ENCODE measurements at regions not wholly inside any gene's neighbourhood (a gene's known extent, or its start where the extent isn't known, plus 50 kb on each side); places are given as distances from the start of the nearest gene placed in this dataset.
"Not testable (repeated sequence)": the region's sequence is repeated elsewhere in the genome, so short reads cannot be mapped to it uniquely, and the experiment has no call there.

GRCh38 chr9:13911473-13911872 lies 402.5 kb downstream of the NFIB start:
- Histone ChIP-seq H4K20me1 (ENCODE audit: insufficient read depth, low read length) (no peaks in the 10 kb centered on the region), H3K9ac (ENCODE audit: low read length) (no peak overlapping the region), H3K27ac (ENCODE audit: low read length) (no peak overlapping the region), H3K4me3 (ENCODE audit: low read length) (no peak overlapping the region), H3K4me1 (ENCODE audit: low read length) (no peaks in the 10 kb centered on the region), H3K36me3 (replicated peaks; ENCODE audit: low read depth, low read length) (no peaks in the 10 kb centered on the region), H3K9me3 (ENCODE audit: insufficient read depth, low read length) (no peaks in the 10 kb centered on the region; the same call in 1 of the 2 replicates), H3K27me3 (ENCODE audit: low read depth, low read length) (no peaks in the 10 kb centered on the region), H3K79me2 (ENCODE audit: low read length) (no peaks in the 10 kb centered on the region), H2AFZ (ENCODE audit: low read depth, low read length) (no peak overlapping the region), H3K4me2 (ENCODE audit: low read length) (no peak overlapping the region)
- TF ChIP-seq EZH2phosphoT487 (IDR thresholded peaks at IDR 0.05; ENCODE audit: low read depth) (no peak), CTCF (IDR thresholded peaks at IDR 0.05; ENCODE audit: low read depth, low read length) (no peak)

- H3K9me3 ChIP-seq (ENCODE audit: insufficient read depth, low read length); H3K9ac ChIP-seq (ENCODE audit: low read length); H3K36me3 ChIP-seq (replicated peaks; ENCODE audit: low read depth, low read length); H2AFZ ChIP-seq (ENCODE audit: low read depth, low read length); H3K27me3 ChIP-seq (ENCODE audit: low read depth, low read length); H3K4me2 ChIP-seq (ENCODE audit: low read length); H3K79me2 ChIP-seq (ENCODE audit: low read length); H3K4me1 ChIP-seq (ENCODE audit: low read length); H4K20me1 ChIP-seq (ENCODE audit: insufficient read depth, low read length); H3K27ac ChIP-seq (ENCODE audit: low read length); H3K4me3 ChIP-seq (ENCODE audit: low read length): not testable (repeated sequence)
These were observed 406.1 kb downstream of the NFIB start for GRCh38 chr9:13907842-13908241.

- no peak overlapping the region for H3K27ac ChIP-seq (ENCODE audit: low read length)
- no peaks in the 10 kb centered on the region for H3K4me1 ChIP-seq (ENCODE audit: low read length)
- H3K9ac ChIP-seq (ENCODE audit: low read length), result no peak overlapping the region
- no peaks in the 10 kb centered on the region for H4K20me1 ChIP-seq (ENCODE audit: insufficient read depth, low read length)
- H3K4me3 ChIP-seq (ENCODE audit: low read length), result no peak overlapping the region
- H3K79me2 ChIP-seq (ENCODE audit: low read length), result no peaks in the 10 kb centered on the region
- H3K9me3 ChIP-seq (ENCODE audit: insufficient read depth, low read length), result no peaks in the 10 kb centered on the region
- no peaks in the 10 kb centered on the region for H3K36me3 ChIP-seq (replicated peaks; ENCODE audit: low read depth, low read length)
- H3K4me2 ChIP-seq (ENCODE audit: low read length), result no peak overlapping the region
- H2AFZ ChIP-seq (ENCODE audit: low read depth, low read length), result no peak overlapping the region
- TF ChIP-seq CTCF (IDR thresholded peaks at IDR 0.05; ENCODE audit: low read depth, low read length) (no peak), EZH2phosphoT487 (IDR thresholded peaks at IDR 0.05; ENCODE audit: low read depth) (no peak)
- no peaks in the 10 kb centered on the region for H3K27me3 ChIP-seq (ENCODE audit: low read depth, low read length)
These were observed 409.2 kb downstream of the NFIB start for GRCh38 chr9:13904746-13905145.

GRCh38 chr9:13904311-13904710 lies 409.6 kb downstream of the NFIB start:
- no peak overlapping the region for H3K9ac ChIP-seq (ENCODE audit: low read length)
- no peak overlapping the region for H2AFZ ChIP-seq (ENCODE audit: low read depth, low read length)
- H3K4me3 ChIP-seq (ENCODE audit: low read length), result no peak overlapping the region
- H3K27me3 ChIP-seq (ENCODE audit: low read depth, low read length), result no peaks in the 10 kb centered on the region
- H4K20me1 ChIP-seq (ENCODE audit: insufficient read depth, low read length), result no peaks in the 10 kb centered on the region
- H3K4me2 ChIP-seq (ENCODE audit: low read length), result no peak overlapping the region
- H3K4me1 ChIP-seq (ENCODE audit: low read length), result no peaks in the 10 kb centered on the region
- no peaks in the 10 kb centered on the region for H3K9me3 ChIP-seq (ENCODE audit: insufficient read depth, low read length)
- no peak for TF ChIP-seq CTCF (IDR thresholded peaks at IDR 0.05; ENCODE audit: low read depth, low read length)
- TF ChIP-seq EZH2phosphoT487 (IDR thresholded peaks at IDR 0.05; ENCODE audit: low read depth), result no peak
- H3K79me2 ChIP-seq (ENCODE audit: low read length), result no peaks in the 10 kb centered on the region
- H3K36me3 ChIP-seq (replicated peaks; ENCODE audit: low read depth, low read length), result no peaks in the 10 kb centered on the region
- no peak overlapping the region for H3K27ac ChIP-seq (ENCODE audit: low read length)

All from OCI-LY3 (cell line).